NB4 (cell line): ENCODE measurements at regions not wholly inside any gene's neighbourhood (a gene's known extent, or its start where the extent isn't known, plus 50 kb on each side); places are given as distances from the start of the nearest gene placed in this dataset.

Experiments
- DNase-seq: peaks from one replicate; pipeline ENCODE4 v3.0.0; 2010; ENCODE audit warnings: low read depth
- H3K4me3 ChIP-seq: one replicate; pipeline ENCODE4 v1.5.1; 2011; ENCODE audit warnings: mild to moderate bottlenecking, low read depth, low read length, moderate library complexity
- MYC ChIP-seq: IDR thresholded peaks from 2 replicates; pipeline ENCODE4 v1.6.1; 2011; ENCODE audit warnings: low read depth, low read length
- POLR2A ChIP-seq: IDR thresholded peaks from 2 replicates; pipeline ENCODE4 v1.6.1; 2011; ENCODE audit warnings: mild to moderate bottlenecking; ENCODE audit not compliant: insufficient read length; ENCODE audit errors: extremely low read depth
- TF ChIP-seq, protein P1 (sequence below): IDR thresholded peaks from 2 replicates; pipeline ENCODE4 v1.6.1; 2011; ENCODE audit warnings: low read depth, low read length
- TF ChIP-seq, protein P2 (sequence below): IDR thresholded peaks from one replicate; pipeline ENCODE4 v1.5.1; 2012; ENCODE audit warnings: low read depth, low read length

DNA sequence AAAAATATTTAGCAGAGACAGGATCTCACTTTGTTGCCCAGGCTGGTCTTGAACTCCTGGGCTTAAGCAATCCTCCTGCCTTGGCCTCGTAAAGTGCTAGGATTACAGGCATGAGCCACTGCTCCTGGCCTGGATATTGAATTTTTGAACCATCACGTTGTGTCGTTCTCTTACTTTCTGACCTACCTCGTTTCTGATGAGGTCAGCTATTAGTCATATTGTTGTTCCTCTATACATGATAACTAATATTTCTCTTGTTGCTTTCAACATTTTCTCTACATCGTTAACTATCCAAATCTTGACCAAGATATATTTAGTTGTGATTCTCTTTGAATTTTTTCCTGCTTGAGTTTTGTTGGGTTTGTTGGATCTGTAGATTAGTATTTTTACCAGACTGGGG lies 541.3 kb upstream of the SOX11 start:
- TF ChIP-seq, protein P1, sequence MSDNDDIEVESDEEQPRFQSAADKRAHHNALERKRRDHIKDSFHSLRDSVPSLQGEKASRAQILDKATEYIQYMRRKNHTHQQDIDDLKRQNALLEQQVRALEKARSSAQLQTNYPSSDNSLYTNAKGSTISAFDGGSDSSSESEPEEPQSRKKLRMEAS: no peak
- TF ChIP-seq, protein P2, sequence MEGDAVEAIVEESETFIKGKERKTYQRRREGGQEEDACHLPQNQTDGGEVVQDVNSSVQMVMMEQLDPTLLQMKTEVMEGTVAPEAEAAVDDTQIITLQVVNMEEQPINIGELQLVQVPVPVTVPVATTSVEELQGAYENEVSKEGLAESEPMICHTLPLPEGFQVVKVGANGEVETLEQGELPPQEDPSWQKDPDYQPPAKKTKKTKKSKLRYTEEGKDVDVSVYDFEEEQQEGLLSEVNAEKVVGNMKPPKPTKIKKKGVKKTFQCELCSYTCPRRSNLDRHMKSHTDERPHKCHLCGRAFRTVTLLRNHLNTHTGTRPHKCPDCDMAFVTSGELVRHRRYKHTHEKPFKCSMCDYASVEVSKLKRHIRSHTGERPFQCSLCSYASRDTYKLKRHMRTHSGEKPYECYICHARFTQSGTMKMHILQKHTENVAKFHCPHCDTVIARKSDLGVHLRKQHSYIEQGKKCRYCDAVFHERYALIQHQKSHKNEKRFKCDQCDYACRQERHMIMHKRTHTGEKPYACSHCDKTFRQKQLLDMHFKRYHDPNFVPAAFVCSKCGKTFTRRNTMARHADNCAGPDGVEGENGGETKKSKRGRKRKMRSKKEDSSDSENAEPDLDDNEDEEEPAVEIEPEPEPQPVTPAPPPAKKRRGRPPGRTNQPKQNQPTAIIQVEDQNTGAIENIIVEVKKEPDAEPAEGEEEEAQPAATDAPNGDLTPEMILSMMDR: no peak
- TF ChIP-seq MYC (no peak), POLR2A (no peak)
- DNase-seq: no peak
- H3K4me3 ChIP-seq: no peak overlapping the region

DNA sequence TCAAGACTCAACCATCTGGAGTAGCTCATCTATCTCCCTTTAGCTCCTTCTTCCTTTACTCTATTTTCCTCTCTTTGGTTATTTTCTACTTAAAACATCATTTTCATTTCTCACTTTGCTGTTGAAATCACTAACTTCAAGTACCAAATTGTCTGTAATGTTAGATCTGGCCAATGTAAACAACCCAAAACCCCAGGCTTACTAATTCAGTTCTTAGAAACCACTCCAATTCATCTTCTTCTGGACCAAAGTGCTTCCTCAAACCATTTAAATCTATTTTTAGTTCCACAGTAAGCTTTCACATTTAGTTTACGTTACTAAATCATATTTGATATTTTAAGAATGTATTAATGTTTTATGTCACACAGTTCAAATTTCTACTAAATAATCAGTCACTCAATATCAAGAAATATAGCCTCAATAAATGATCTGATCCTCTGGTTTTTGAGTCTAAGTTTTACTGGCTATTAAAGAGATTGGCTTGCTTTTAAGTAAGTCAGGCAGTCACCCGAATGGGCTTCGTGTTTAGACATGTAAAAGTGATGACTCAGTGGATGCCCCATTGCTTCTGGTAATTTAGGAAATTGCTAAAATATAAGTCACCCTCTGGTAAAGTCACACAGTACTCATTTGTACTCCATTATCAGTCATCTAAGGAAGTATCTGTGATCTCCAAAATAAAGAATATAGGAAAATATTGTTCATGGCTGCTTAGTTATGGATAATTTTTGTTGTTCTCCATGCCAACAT lies 527.2 kb upstream of the SOX11 start:
- TF ChIP-seq, protein P2: no peak
- TF ChIP-seq POLR2A: no peak
- TF ChIP-seq, protein P1: no peak
- no peak for TF ChIP-seq MYC
- H3K4me3 ChIP-seq: no peak overlapping the region
- DNase-seq: no peak

DNA sequence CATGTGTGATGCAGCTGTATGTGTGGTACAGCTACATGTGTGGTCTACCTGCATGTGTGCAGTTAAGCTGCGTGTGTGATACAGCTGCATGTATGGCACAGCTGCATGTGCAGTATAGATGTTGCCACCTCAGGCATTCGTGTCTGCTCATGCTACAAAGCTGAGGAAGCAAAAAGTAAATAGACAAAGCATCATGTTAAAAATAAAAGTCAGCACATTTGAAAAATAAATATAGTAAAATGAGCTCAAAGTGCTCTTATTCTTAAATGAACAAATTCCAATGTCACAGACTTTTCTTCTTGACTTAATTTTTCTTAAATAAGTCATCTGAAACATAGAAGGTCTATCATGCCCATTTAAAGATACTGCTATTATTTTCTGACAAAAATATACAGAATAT lies 519.3 kb upstream of the SOX11 start:
- TF ChIP-seq MYC: no peak
- TF ChIP-seq, protein P1: no peak
- TF ChIP-seq, protein P2: no peak
- no peak for TF ChIP-seq POLR2A
- H3K4me3 ChIP-seq: no peak overlapping the region
- no peak for DNase-seq

DNA sequence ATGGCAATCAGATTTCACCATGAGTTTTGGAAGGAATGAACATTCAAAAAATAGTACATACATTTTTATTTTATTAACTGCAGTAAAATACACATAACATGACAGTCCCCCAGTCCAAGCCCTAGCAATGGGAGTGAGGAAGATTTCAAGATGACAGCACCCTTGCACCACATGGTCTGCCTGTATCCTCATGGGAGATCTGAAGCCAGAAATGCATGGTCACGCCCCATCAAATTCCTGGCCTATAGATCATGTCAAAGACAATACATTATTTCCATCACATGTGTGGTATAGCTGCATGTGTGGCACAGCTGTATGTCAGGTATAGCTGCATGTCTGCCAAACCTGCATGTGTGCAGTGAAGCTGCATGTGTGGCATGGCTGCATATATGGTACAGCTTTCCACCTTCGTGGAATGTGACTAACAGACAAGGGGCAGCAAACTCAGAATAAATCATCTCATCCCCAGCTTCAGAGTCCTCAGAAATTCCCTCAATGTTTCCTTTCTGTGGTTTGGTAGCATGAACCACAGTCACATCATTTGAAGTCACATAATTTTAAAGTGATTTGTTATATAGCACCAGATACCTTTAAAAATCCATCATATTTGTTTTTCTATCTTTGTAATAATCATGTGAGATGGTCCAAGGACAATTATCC lies 518.2 kb upstream of the SOX11 start:
- TF ChIP-seq, protein P1: no peak
- TF ChIP-seq, protein P2: no peak
- TF ChIP-seq POLR2A (no peak), MYC (no peak)
- no peak for DNase-seq

DNA sequence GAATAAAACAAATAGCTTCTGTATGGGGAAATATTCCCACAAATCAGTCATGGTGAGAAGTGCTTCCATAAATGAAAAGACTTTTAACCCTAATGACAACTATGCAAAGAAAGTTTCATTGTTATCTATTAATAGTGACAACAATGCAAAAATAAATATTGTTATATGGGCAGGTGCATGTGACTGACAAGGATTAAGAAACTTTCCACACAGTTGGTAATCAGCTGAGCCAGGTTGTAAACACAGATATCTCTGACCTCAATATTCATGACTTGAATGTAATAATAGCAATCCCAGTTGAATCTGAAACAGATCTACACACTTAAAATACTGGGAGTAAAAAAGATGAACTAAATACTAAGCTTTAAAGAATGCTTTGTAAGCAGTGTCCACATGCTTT lies 517.0 kb upstream of the SOX11 start:
- no peak for DNase-seq
- no peak overlapping the region for H3K4me3 ChIP-seq
- TF ChIP-seq, protein P2: no peak
- TF ChIP-seq MYC (no peak), POLR2A (no peak)
- TF ChIP-seq, protein P1: no peak

More for the DNA sequence above, 518.2 kb upstream of the SOX11 start:
- H3K4me3 ChIP-seq: no peak overlapping the region
